DMS153 (cell line): ENCODE measurements at regions not wholly inside any gene's neighbourhood (a gene's known extent, or its start where the extent isn't known, plus 50 kb on each side); places are given as distances from the start of the nearest gene placed in this dataset.

Experiments
- DNase-seq: peaks from one replicate; lab custom pipeline; 2025; lab: John Stamatoyannopoulos, UW

DNA sequence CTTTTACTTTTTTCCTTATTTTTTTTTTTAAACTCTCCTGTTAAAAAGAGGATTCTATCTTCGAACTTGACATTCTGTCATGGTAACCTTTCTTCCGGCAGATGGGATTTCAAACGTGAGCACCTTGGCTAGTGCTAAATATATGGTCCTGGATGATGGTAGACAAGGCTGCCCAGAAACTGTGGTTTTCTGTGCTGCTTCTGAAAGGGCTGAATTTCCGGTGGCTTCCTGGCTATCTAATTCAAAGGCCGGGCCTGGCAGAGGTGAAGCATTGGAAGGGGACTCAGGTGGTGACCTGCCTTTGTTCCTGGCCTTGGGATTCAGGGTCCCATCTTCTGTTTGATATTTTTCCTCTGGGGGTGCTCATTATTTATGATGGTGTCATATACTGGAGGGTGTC, 118.6 kb upstream of the MYL2 start:
- no peak for DNase-seq

DNA sequence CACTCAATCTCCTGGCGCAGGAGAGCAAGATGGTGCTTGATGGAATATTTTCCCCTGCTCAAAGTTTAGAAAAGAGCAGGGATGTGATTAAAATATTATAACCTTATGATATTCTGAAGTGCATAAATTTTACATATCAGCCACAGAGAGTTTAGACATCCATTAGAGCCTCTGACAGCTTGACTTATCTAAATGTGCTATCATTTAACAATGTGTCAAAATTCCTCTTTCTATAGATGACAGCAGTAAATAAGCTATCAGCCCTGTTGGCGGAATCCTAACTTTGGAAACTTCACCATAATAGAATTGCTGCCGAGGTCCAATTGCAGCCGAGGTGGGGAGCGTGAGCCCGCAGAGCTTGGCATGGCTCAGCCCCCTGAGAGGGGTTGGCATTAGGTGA, 117.7 kb upstream of the MYL2 start:
- no peak for DNase-seq

DNA sequence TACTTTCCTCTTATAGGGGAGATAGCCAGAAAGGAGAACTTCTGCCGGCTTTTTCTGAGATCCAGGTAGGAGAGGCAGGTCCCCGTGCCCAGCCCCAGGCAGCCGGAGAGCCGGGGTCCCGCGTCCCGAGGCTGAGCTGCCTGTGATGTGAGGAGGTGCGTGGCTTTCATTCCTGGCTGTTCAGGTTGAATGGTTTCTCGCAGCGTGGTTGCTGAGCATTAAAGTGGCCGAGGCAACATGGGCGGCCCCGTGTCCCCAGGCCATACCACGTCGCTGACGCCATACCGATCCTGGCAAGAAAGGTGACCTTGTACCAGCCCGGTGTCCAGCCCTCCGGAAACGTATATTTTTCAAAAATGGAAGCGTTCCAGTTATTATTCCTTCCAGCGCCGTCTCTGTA, 116.7 kb upstream of the MYL2 start:
- DNase-seq, result no peak

DNA sequence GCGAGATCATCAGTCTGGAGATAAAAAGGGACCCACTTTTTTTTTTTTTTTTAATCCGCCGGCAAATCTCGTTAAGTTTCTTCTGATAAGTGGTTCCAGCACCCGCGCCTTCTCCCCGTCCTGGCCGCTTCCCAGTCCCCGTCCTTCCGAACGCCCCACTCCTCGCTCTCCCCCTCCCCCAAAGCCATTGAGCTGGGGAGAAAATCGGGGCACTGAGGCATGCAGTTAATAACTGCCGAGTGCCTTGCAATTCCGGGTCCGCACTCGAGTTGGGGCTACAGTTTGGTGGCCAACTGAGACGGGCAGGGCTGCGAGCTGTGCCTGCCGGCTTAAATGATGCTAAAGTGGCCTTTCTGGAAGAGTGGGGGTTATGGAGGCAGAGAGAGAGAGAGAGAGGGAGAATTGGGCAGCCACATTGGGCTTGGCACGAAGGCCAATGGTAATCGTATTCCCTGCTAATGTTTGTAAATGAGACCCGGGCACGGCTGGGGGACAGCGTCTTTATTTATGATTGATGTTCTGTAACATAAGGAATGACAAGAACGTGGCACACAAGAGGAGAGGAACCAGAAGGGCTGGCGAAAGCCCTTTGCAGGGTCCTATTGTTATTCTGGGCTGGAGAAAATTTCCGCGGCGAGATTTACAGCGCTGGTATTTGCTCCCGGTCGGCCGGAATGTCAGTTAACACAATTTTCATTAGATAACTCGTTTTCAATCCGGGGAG, 115.4 kb upstream of the MYL2 start:
- DNase-seq, result no peak

DNA sequence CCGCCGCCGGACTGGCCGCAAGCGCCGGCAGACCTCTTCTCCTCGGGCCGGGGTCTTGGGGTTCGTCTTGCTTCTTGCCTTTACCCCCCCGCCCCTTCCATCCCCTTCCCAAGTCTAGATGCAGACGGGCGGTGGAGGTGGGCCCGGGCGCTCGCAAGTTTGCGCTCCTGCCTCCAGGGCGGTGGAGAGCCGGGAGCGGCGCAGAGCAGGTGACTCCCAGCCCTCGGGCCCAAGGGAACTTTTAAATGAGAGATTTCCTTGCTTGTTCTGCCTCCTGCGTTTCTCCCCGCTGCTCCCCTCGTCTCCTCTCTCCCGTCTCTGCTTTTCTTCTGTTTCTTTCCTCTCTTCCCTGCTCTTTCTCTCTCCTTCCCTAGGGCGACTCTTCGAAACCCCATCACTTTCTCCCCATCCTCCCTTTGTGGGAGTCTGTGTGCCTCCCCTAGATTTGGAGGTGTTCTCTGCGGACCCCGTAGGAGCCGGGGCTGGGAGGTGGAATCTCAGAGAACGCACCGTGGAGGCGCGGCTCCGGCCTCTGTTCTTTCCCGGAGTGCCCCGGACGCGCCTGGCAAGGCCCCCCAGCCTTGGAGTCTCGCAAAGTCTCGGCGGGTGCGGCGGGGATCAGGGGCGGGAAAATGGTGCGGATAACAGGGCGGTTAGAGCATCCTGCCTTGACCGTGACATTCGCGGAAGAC, 114.7 kb upstream of the MYL2 start:
- no peak for DNase-seq

DNA sequence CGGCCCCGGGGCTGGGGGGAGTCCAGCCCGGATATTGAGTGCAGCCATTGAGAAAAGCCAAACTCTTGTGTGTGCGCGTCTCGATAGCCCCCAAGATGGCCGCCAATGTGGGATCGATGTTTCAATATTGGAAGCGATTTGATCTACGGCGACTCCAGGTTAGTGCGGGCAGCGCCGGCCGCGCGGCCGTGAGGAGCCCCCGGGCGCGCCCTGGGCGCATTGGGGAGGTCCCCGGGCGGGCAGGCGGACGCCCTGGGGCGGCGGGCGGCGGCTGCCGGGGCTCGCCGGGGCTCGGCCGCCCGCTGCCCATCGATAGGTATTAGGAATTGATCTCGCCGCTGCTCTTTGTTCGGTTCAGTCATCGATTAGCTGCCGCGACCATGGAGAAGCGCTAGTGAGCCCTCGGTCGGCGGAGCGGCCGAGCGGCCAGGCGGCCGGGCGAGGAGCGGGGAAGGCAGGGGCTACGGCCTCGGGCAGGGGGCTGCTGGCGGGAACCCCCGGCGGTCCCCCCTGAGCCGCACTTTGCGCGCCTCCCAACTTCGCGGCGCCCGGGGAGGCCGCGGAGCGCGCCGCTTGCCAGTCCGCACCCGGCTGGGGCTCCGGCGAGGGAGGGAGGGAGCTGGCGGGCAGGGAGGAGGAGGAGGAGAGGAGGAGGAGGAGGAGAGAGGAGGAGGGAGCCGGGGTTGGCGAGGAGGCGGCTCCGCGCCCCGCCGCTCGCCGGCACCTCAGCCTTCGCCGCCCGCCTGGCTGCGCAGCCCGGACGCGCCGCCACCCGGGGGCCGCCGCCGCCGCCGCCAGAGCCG, 113.9 kb upstream of the MYL2 start, which contains the start of gene CUX2:
CUX2 (plus strand) TSS at position 83 of the 803 bp plus-strand sequence.
- DNase-seq, result no peak

DNA sequence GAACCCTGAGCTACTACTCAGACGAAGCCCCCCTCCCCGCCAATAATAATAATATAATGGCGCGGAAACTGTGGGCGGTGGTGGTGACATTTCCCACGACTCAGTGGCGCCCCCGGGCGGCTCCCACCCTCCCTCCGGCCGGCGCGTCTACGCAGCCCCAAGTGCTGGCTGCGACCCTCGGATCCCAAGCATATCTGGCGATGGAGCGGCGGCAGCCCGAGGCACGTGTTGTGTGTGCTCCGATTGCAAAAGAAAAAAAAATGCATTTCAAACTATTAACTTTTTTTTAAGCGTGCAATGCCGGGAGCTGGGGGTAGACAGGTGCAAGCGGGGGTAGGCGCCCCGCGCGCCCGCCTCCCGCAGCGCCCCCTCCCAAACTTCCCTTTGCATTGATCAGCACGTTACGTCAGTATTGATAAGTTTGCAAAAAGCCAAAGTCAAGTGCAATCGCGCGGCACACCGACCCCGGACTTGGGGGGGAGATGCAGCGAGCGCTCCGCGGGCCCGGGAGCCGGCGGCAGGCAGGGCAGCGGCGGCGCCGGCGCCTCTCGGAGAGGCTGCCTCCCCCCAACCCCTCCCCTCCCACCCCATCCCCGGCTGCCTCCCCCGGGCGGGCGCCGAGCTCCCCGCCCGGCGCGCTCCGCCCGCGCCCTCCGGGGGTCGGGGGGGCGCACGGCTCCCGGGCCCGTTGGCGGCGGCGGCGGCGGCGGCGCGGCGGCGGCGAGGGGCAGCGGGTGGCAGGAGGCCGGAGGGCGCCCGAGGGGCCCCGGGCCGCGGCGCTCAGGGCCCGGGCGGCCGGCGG, 113.1 kb upstream of the MYL2 start:
- no peak for DNase-seq

DNA sequence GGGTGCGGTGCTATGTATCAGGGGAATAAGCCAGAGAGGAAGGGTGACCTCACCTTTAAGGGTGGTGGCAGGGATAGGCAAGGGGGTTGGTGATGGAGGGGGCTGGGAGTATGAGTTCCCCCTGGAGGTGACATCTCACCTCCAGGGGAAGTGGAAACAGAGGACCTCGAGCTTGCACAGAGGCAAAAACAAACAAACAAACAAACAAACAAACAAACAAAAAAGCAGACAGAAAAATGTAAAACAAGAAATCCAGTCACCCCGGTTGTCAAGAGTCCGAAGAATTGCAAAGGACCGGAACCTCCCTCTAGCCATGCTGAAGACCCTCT, 112.2 kb upstream of the MYL2 start:
- DNase-seq, result no peak

DNA sequence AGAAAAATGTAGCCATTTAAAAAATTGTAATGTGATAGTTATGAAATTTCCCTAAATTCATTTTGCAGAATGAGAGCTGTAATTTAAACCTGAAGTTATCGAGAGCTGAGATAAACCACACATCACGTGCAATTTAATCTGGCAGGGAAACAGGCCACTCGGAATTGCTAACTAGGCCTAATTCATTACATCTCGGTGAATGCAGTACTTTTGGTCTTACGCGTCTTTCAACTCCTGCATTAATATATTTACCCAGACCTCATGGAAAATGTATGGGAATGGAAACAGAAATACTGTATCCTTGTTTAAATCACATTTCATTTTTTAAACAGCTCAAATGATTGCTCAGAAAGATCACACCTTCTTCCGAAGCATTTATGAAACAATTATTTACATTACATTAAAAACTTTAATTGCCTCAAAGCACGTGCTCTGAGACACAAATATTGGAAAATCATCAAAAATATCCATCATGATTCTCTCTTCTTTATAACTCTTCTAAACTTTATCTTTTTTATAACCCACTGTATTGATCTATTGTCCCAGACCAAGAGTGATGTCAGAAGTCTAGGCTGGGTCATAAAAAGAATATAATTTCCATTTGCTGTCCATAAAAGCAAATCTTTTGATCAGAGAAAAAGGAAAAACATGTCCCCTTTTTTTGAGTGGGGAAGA, 111.7 kb upstream of the MYL2 start:
- no peak for DNase-seq

DNA sequence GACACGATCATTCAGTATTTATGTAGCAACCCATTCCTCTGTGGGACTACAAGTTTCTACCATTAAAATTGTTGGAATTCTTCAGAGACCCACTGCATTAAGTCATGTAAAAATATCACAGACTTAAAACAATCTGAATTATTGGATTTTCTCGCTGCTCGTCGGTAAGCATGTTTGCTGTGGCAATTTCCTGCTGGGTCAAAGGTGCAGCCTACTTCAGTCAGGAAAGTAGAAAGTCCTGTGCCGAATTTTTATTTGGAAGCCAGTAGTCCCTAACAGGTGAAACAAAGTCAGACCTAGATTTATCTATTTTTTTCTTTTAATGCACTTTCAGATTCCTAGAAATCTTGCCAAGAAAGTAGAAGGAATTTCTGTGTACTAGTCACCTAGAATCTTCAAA, 110.4 kb upstream of the MYL2 start:
- no peak for DNase-seq

DNA sequence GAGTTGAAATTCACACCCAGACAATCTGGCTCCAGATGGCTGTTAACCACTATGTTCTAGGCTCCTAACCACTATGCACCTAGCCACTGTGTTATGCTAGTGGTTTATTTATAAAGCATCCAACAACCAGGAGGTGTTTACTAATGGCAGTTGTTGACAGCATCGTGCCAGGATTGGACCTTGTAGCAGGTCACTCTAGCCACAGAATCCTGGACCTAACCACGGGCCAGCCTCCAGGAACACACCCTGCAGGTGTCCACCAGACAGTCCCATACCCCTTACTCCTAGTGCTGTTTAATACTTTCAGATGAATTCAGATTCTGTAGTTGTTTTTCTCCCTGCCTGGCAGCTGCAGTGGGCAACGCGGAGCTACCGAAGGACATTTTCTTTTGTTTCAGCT, 109.4 kb upstream of the MYL2 start:
- DNase-seq, result no peak

DNA sequence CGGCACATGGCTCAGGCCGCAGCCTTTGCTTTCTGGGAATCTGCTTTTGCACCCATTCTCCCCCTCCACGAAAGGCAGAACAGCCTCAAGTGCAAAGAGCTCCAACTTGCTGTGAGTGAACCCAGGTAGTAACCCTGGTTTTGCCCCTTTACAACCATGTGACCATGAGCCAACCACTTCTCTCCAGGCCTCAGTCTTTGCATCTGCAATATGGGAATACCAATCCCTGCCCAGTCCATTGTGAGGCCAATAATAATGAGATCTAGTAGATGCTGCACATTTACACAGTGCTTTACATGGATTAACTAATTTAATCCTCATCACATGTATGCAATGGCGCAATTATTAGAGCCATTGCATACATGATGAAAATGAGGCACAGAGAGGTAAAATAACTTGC, 108.9 kb upstream of the MYL2 start:
- no peak for DNase-seq

DNA sequence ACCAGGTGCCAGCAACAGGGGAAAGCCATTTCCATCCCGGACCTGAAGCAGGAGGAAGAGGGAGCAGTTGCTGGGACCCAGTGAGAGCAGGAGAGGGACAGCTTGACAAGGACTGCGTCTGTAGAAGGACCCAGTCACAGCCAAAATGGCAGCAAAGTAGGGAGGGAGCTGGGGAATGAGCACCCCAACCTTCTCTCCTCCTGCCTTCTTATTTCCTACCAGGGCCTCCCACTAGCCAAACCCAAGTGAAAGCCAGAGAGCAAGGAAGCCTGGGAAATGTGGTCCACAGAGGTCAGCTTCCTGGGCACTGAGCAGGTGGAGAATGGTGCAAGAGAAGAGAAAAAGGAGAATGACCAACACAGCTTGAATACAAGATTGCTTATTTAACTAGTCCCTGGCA, 108.5 kb upstream of the MYL2 start:
- no peak for DNase-seq

DNA sequence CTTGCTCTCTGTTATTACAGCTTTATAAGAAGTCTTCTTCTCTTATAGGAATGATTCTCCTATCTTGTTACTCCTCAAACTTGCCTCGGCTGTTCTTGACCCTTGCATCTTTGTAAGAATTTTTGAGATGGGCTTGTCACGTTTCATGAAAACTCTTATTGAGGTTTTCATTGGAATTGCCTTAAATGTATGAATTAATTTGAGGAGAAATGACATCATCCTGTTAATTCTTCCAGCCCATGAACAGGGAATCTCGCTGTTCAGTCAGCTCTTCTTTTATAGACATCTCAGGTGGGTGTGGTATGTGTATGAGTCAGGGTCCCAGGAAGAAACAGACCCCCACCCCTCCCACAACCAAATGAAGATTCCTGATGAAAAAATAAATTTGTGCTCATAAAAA, 107.1 kb upstream of the MYL2 start:
- no peak for DNase-seq

DNA sequence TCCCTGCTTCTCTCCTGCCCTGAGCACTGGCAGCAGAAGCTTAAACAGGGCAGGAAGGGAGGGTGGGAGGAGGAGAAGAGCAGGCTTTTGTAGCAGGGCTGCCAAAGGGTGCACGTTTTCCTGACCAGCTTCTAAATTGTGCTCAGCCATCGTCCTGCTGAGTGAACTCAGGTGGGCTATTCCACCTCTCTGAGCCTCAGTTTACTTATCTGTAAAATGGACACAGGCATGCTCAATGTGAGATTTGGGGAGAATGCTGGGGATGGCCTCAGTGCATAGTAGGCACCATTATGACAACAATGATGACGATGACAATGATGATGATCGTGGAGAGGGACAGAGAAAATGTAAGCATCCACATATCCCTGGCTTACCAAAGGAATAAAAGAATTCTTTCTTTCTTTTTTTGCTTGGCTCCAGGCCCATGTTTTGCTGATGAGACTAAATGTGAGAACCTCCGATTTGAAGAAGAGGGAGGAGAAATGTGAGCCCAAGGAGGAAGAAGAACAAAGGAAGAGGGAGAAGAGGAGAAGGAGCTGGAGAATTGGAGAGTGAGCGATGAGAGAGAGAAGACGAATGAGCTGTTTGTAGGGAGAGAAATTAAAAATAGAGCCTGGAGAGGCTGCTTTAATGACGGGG, 105.5 kb upstream of the MYL2 start:
- no peak for DNase-seq

DNA sequence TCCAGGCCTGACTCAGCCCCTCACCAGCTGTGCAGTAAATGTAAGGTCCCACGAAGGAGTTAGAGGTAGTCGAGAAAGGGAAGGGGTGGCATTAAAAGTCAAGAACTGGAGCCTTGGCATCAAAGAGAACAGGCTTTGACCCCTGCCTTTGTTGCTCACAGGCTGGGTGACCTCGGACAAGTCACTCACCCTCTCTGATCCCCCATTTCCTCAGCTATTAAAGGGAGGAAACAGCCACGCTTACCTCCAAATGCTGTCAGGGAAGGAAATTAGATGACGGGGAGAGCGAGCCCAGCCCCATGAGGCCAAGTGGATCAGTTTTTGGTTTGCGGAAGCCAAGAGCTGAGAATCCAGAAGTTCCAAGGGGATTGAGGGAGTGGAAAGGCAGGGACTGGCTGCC, 104.9 kb upstream of the MYL2 start:
- DNase-seq, result no peak

DNA sequence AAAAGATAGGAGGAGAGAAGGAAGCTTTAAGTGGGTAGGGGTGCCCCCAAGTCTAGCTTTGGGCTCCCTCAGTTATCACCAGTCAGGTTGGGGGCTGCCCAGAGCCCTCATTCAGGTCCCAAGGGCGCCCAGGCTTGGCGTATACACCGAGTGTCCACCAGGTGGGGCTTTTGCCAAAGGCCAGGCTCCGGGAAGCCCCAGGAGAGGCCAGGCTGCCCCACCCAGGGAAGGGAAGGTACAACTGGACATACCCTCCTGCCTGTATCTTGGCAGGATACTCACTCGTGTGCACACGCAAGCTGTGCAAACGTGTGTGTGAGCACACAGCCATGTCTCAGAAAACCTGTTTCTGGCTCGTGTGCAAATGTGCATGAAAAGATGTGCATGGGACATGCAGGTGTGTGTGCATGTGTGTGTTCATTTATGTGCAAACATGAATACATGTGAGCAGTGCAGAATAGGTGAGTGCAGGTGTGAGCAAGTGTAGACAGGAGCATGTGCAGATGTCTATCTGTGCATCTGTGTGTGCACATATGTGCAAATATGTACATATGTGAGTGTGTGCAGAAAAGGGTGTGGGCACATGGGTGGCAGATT, 103.9 kb upstream of the MYL2 start:
- DNase-seq, result peak; percentile 18

DNA sequence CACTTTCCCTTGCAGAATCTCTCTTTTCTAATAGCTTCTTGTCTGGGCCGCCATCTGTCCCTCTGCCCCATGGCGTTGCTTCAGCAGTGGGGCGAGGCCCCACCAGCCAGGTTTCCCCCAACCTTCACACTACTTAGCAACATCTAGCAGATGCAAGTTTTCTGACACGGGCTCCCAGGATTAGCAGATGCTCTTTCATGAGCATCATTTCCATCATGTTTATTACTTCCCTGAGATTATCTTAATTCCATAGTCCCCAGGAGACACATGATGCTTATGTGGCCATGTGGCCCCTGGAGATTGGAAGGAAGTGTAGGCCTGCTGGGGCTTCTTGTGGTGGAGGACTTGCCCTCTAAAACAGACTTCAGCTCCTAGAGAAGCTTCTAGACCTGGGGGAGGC, 102.0 kb upstream of the MYL2 start:
- no peak for DNase-seq

DNA sequence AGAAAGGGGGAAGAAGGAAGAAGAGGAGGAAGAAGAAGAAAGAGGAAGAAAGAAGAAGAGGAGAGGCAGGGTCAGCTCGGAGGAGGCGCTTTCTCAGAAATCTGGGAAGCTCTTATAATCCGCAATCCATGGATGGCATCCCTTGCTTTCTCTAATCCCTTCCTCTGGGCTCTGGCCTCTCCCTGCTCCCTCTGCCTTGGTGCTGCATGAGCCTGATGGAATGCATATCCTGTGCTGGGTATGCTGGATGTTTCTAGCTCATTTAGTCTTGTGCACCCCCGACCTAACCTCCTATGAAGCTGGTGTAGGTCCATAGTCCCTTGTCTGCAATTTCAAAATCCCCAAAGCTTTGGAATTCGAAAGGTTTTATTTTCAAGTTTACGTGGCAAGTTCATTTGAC, 94.2 kb upstream of the MYL2 start:
- DNase-seq, result no peak

DNA sequence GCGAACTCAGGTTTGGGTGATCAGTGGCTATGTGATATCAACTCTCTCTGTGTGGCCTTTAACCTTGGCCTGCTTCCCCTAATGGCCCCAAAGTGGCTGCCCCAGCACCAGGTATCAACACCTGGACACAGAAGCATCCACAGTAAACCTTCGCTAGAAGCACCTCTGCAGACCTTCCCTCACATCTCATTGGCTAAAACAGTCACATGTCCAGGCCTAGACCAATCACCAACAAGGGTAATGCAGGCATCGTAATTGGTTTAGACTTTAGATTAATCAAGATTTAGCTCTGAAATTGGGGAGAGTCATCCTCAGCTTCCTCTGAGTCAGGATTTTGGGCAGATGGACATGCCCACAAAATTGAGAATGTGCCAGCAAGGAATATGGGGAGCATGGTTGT, 92.5 kb upstream of the MYL2 start:
- no peak for DNase-seq
